H9 (cell line): ENCODE measurements at regions not wholly inside any gene's neighbourhood (a gene's known extent, or its start where the extent isn't known, plus 50 kb on each side); places are given as distances from the start of the nearest gene placed in this dataset.

Source experiments
- DNase-seq: peaks from one replicate; pipeline ENCODE4 v3.0.0-alpha.2; 2017
- H2AFZ ChIP-seq: one replicate; pipeline ENCODE4 v1.6.1; 2013; ENCODE audit warnings: mild to moderate bottlenecking, low read length, control low read depth, moderate library complexity
- H2AK5ac ChIP-seq: 2 replicates; pipeline ENCODE4 v1.6.1; 2013; ENCODE audit warnings: low read length, control low read depth, mixed read lengths; ENCODE audit not compliant: insufficient read length
- H2BK120ac ChIP-seq: one replicate; pipeline ENCODE4 v1.6.1; 2013; ENCODE audit warnings: low read depth, mild to moderate bottlenecking, low read length, control low read depth, inconsistent platforms; ENCODE audit not compliant: poor library complexity, severe bottlenecking
- H2BK12ac ChIP-seq: 2 replicates; pipeline ENCODE4 v1.6.1; 2013; ENCODE audit warnings: low read length, control low read depth, mixed read lengths, low read depth; ENCODE audit not compliant: insufficient read length
- H2BK15ac ChIP-seq: 2 replicates; pipeline ENCODE4 v1.6.1; 2013; ENCODE audit warnings: low read depth, low read length, control low read depth
- H2BK20ac ChIP-seq: one replicate; pipeline ENCODE4 v1.6.1; 2013; ENCODE audit warnings: low read depth, mild to moderate bottlenecking, low read length, control low read depth, inconsistent platforms; ENCODE audit not compliant: poor library complexity, severe bottlenecking
- H2BK5ac ChIP-seq: 2 replicates; pipeline ENCODE4 v1.6.1; 2013; ENCODE audit warnings: low read length, control low read depth, mixed read lengths; ENCODE audit not compliant: insufficient read length
- H3K14ac ChIP-seq: 2 replicates; pipeline ENCODE4 v1.6.1; 2013; ENCODE audit warnings: low read length, control low read depth; ENCODE audit not compliant: insufficient read depth
- H3K18ac ChIP-seq: 2 replicates; pipeline ENCODE4 v1.6.1; 2013; ENCODE audit warnings: low read depth, mild to moderate bottlenecking, mixed read lengths, low read length, control low read depth; ENCODE audit not compliant: insufficient read length
- H3K23ac ChIP-seq: 2 replicates; pipeline ENCODE4 v1.6.1; 2013; ENCODE audit warnings: low read length, control low read depth, mixed read lengths, low read depth; ENCODE audit not compliant: insufficient read length
- H3K23me2 ChIP-seq: 2 replicates; pipeline ENCODE4 v1.6.1; 2013; ENCODE audit warnings: low read depth, mild to moderate bottlenecking, mixed read lengths, low read length, control low read depth; ENCODE audit not compliant: insufficient read length, poor library complexity, severe bottlenecking
- H3K27ac ChIP-seq: 2 replicates; pipeline ENCODE4 v1.5.1; 2013; ENCODE audit warnings: low read length, control low read depth, mixed read lengths, low read depth; ENCODE audit not compliant: insufficient read length
- H3K27me3 ChIP-seq: 2 replicates; pipeline ENCODE4 v1.6.1; 2013; ENCODE audit warnings: low read length, control low read depth, inconsistent platforms; ENCODE audit not compliant: insufficient read depth
- H3K4ac ChIP-seq: 2 replicates; pipeline ENCODE4 v1.6.1; 2013; ENCODE audit warnings: low read depth, mild to moderate bottlenecking, control low read depth, inconsistent platforms, low read length, moderate library complexity
- H3K4me1 ChIP-seq: 2 replicates; pipeline ENCODE4 v1.6.1; 2013; ENCODE audit warnings: low read length, control low read depth, inconsistent platforms; ENCODE audit not compliant: insufficient read depth
- H3K4me2 ChIP-seq: 2 replicates; pipeline ENCODE4 v1.6.1; 2013; ENCODE audit warnings: low read length, control low read depth, mixed read lengths; ENCODE audit not compliant: insufficient read length, insufficient read depth
- H3K56ac ChIP-seq: 2 replicates; pipeline ENCODE4 v1.6.1; 2013; ENCODE audit warnings: low read depth, mild to moderate bottlenecking, mixed read lengths, low read length, control low read depth; ENCODE audit not compliant: insufficient read length
- H3K79me1 ChIP-seq: 2 replicates; pipeline ENCODE4 v1.6.1; 2013; ENCODE audit warnings: low read depth, mild to moderate bottlenecking, moderate library complexity, low read length, control low read depth, inconsistent platforms; ENCODE audit not compliant: insufficient read depth, poor library complexity, severe bottlenecking
- H3K79me2 ChIP-seq: 2 replicates; pipeline ENCODE4 v1.6.1; 2013; ENCODE audit warnings: low read length, control low read depth, inconsistent platforms; ENCODE audit not compliant: insufficient read depth
- H3K9ac ChIP-seq: 2 replicates; pipeline ENCODE4 v1.6.1; 2013; ENCODE audit warnings: low read length, control low read depth, mixed read lengths; ENCODE audit not compliant: insufficient read length; ENCODE audit errors: extremely low read depth
- H3K9me3 ChIP-seq: one replicate; pipeline ENCODE4 v1.6.1; 2013; ENCODE audit warnings: low read depth, low read length, inconsistent platforms; ENCODE audit not compliant: control insufficient read depth
- H3T11ph ChIP-seq: one replicate; pipeline ENCODE4 v1.6.1; 2013; ENCODE audit warnings: mild to moderate bottlenecking, low read length, control low read depth, inconsistent platforms
- H4K20me1 ChIP-seq: one replicate; pipeline ENCODE4 v1.6.1; 2013; ENCODE audit not compliant: control insufficient read depth, insufficient read length, insufficient read depth
- H4K5ac ChIP-seq: 2 replicates; pipeline ENCODE4 v1.6.1; 2013; ENCODE audit warnings: low read depth, mild to moderate bottlenecking, mixed read lengths, low read length, control low read depth; ENCODE audit not compliant: insufficient read length
- H4K8ac ChIP-seq: replicated peaks from 2 replicates; pipeline ENCODE4 v1.6.1; 2013; ENCODE audit warnings: low read length, control low read depth, mixed read lengths, low read depth; ENCODE audit not compliant: insufficient read length
- H4K91ac ChIP-seq: 2 replicates; pipeline ENCODE4 v1.6.1; 2013; ENCODE audit warnings: low read depth, mild to moderate bottlenecking, moderate library complexity, mixed read lengths, low read length, control low read depth; ENCODE audit not compliant: insufficient read length
- H3K27ac Mint-ChIP-seq, 3 experiments: 2 replicates in 2 of 3; 3 replicates in 1 of 3; pipeline ENCODE4 v1.8.0; 2020 to 2021; ENCODE audit warnings: mixed read lengths in 3 of 3, mild to moderate bottlenecking in 1 of 3, moderate library complexity in 1 of 3
- H3K27me3 Mint-ChIP-seq: 2 replicates; pipeline ENCODE4 v1.8.0; 2021; ENCODE audit warnings: low read depth, mild to moderate bottlenecking, moderate library complexity, mixed read lengths
- H3K36me3 Mint-ChIP-seq, 3 experiments: 2 replicates in 2 of 3; 3 replicates in 1 of 3; pipeline ENCODE4 v1.8.0; 2020 to 2021; ENCODE audit warnings: low read depth in 3 of 3, mixed read lengths in 3 of 3; ENCODE audit not compliant: insufficient read depth in 1 of 3
- H3K4me1 Mint-ChIP-seq, 2 experiments: 2 replicates each; pipeline ENCODE4 v1.8.0; 2020; ENCODE audit warnings: mixed read lengths in 2 of 2
- H3K4me3 Mint-ChIP-seq, 2 experiments: 2 replicates in 1 of 2; 3 replicates in 1 of 2; pipeline ENCODE4 v1.8.0; 2020 to 2021; ENCODE audit warnings: mild to moderate bottlenecking in 2 of 2, mixed read lengths in 2 of 2, moderate library complexity in 1 of 2
- H3K9me3 Mint-ChIP-seq, 2 experiments: 2 replicates in 1 of 2; 3 replicates in 1 of 2; pipeline ENCODE4 v1.8.0; 2020; ENCODE audit warnings: mild to moderate bottlenecking in 2 of 2, mixed read lengths in 2 of 2, moderate library complexity in 1 of 2
- WGBS: extraction: QIAGEN DNeasy Blood & Tissue Kit; methylation state at CpG from one replicate; pipeline ENCODE4 v1.1.7; 2013; ENCODE audit warnings: missing lambda C conversion rate, low lambda C conversion rate, mixed read lengths; ENCODE audit not compliant: insufficient read length; ENCODE audit errors: extremely low coverage; 5-methylcytosine and 5-hydroxymethylcytosine counted together
- TF ChIP-seq, protein P1 (sequence below): fragments of 200-600 bp; sonication (generic); conservative IDR thresholded peaks from 3 replicates; pipeline ENCODE4 v1.8.0; 2021; ENCODE audit warnings: antibody characterized with exemption, mild to moderate bottlenecking

DNA sequence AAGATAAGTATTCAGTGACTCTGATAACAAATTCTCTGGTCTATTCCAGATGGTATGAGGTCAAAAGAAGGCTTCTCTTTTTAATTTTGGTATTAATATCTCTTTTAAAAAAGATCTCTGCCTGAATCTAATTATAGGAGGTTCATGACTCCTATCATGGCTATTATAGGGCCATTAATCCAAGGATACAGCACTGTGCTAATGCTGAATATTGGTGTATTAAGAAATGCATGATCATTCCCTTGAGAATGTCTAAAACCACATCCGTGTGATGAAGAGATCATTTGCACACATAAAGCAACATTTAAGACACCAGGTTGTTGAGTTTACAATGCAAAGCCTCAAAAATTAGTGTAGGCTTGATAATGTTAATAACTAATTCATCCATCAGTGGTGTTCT is 160.4 kb upstream of the MON1B start:
- no peaks in the 10 kb centered on the region for H3K79me2 ChIP-seq
- H2AFZ ChIP-seq: no peak overlapping the region
- H3K18ac ChIP-seq: no peak overlapping the region
- no peaks in the 10 kb centered on the region for H3K27me3 ChIP-seq
- no peak overlapping the region for H3K4me2 ChIP-seq
- no peaks in the 10 kb centered on the region for H3K79me1 ChIP-seq
- DNase-seq: no peak
- no peak overlapping the region for H3K9ac ChIP-seq
- no peaks in the 10 kb centered on the region for H3K9me3 ChIP-seq
- H3K27me3 Mint-ChIP-seq: no peaks in the 10 kb centered on the region
- no peak overlapping the region for H4K91ac ChIP-seq
- no peaks in the 10 kb centered on the region for H3K23me2 ChIP-seq
- TF ChIP-seq, protein P1, sequence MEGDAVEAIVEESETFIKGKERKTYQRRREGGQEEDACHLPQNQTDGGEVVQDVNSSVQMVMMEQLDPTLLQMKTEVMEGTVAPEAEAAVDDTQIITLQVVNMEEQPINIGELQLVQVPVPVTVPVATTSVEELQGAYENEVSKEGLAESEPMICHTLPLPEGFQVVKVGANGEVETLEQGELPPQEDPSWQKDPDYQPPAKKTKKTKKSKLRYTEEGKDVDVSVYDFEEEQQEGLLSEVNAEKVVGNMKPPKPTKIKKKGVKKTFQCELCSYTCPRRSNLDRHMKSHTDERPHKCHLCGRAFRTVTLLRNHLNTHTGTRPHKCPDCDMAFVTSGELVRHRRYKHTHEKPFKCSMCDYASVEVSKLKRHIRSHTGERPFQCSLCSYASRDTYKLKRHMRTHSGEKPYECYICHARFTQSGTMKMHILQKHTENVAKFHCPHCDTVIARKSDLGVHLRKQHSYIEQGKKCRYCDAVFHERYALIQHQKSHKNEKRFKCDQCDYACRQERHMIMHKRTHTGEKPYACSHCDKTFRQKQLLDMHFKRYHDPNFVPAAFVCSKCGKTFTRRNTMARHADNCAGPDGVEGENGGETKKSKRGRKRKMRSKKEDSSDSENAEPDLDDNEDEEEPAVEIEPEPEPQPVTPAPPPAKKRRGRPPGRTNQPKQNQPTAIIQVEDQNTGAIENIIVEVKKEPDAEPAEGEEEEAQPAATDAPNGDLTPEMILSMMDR: no peak
- no peak overlapping the region for H3K27ac ChIP-seq
- H3K14ac ChIP-seq: no peak overlapping the region
- H4K8ac ChIP-seq: no peak overlapping the region
- H2BK120ac ChIP-seq: no peak overlapping the region
- no peak overlapping the region for H3K27ac Mint-ChIP-seq
- no peak overlapping the region for H2BK20ac ChIP-seq
- WGBS: no CpG with 5 or more reads among the region's 1 CpG
- H3K4me3 Mint-ChIP-seq: no peak overlapping the region
- no peak overlapping the region for H2AK5ac ChIP-seq
- no peaks in the 10 kb centered on the region for H3K4me1 ChIP-seq
- peaks cover 9 to 15% of the 10 kb centered on the region in 2 experiments for H3K4me1 Mint-ChIP-seq
- no peak overlapping the region for H2BK12ac ChIP-seq
- H3T11ph ChIP-seq: no peak overlapping the region
- H4K5ac ChIP-seq: no peak overlapping the region
- H2BK15ac ChIP-seq: no peak overlapping the region
- no peak overlapping the region for H3K56ac ChIP-seq
- H4K20me1 ChIP-seq: no peaks in the 10 kb centered on the region
- no peak overlapping the region for H3K4ac ChIP-seq
- H3K9me3 Mint-ChIP-seq: no peaks in the 10 kb centered on the region
- no peaks in the 10 kb centered on the region for H3K36me3 Mint-ChIP-seq
- H2BK5ac ChIP-seq: no peak overlapping the region
- no peak overlapping the region for H3K23ac ChIP-seq
